HG03280 (cell line): ENCODE measurements at regions not wholly inside any gene's neighbourhood (a gene's known extent, or its start where the extent isn't known, plus 50 kb on each side); places are given as distances from the start of the nearest gene placed in this dataset.

Experiments used
- ATAC-seq: cut with Tn5 transposase; IDR thresholded peaks from one replicate; pipeline ENCODE4 v1.9.1; 2021; ENCODE audit warnings: mild to moderate bottlenecking, moderate library complexity; ENCODE audit not compliant: unreplicated experiment

- ATAC-seq: no peak
These were observed 229.3 kb downstream of the SNX18 start for GRCh38 chr5:54746777-54747398.

- ATAC-seq: no peak
These were observed 228.8 kb downstream of the SNX18 start for GRCh38 chr5:54746346-54746745.

- no peak for ATAC-seq
These were observed 228.0 kb downstream of the SNX18 start for GRCh38 chr5:54745599-54745998.

- peak; percentile 76 for ATAC-seq
These were observed 226.6 kb downstream of the SNX18 start for GRCh38 chr5:54743997-54744788.

GRCh38 chr5:54743581-54743980, 226.0 kb downstream of the SNX18 start:
- ATAC-seq: no peak

GRCh38 chr5:54742417-54742891, 224.9 kb downstream of the SNX18 start:
- ATAC-seq: no peak

- ATAC-seq: no peak
These were observed 224.2 kb downstream of the SNX18 start for GRCh38 chr5:54741711-54742110.

- ATAC-seq: no peak
These were observed 222.6 kb downstream of the SNX18 start for GRCh38 chr5:54740141-54740540.

GRCh38 chr5:54739371-54739770, 221.8 kb downstream of the SNX18 start:
- no peak for ATAC-seq

GRCh38 chr5:54738973-54739367, 221.4 kb downstream of the SNX18 start:
- ATAC-seq: no peak

GRCh38 chr5:54738118-54738972, 220.8 kb downstream of the SNX18 start:
- no peak for ATAC-seq

- ATAC-seq: no peak
These were observed 218.6 kb downstream of the SNX18 start for GRCh38 chr5:54736003-54736797.

GRCh38 chr5:54733101-54733500, 215.5 kb downstream of the SNX18 start:
- no peak for ATAC-seq

- no peak for ATAC-seq
These were observed 214.5 kb downstream of the SNX18 start for GRCh38 chr5:54732108-54732507.

GRCh38 chr5:54728588-54728915, 211.0 kb downstream of the SNX18 start:
- ATAC-seq: no peak

GRCh38 chr5:54727874-54728587, 210.5 kb downstream of the SNX18 start:
- ATAC-seq: no peak

- ATAC-seq: no peak
These were observed 208.1 kb downstream of the SNX18 start for GRCh38 chr5:54725391-54726280.

- ATAC-seq: no peak
These were observed 205.4 kb downstream of the SNX18 start for GRCh38 chr5:54722846-54723433.
